Activated T-cell treated with anti-CD3 and anti-CD28 coated beads, Interleukin-2, amount 50 U/mL, for 48 hours (primary cell): ENCODE measurements at regions not wholly inside any gene's neighbourhood (a gene's known extent, or its start where the extent isn't known, plus 50 kb on each side); places are given as distances from the start of the nearest gene placed in this dataset.

Source experiments
- DNase-seq, 2 experiments: peaks; one replicate each; pipeline ENCODE4 v3.0.0-alpha.2; 2020

DNA sequence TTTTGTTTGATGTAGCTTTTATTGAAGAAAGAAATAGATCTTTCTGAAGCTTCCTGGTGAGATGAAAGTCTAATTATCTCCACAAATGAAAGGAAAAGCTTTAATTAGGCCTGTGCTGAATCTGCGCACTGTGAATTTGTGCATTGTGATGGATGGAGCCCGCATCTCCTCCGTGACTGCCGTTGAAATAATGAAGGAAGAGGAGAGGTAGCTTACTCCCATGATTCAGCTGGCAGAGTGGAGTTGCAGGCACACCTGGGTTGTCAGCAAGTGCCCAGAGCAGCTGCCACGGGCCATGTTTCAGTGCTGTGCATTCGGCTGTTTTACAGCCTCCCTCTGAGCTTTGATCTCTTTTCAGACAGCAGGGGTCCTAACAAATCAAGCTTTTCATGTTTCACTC is 735.3 kb upstream of the TENM3 start:
- DNase-seq, result no peak

DNA sequence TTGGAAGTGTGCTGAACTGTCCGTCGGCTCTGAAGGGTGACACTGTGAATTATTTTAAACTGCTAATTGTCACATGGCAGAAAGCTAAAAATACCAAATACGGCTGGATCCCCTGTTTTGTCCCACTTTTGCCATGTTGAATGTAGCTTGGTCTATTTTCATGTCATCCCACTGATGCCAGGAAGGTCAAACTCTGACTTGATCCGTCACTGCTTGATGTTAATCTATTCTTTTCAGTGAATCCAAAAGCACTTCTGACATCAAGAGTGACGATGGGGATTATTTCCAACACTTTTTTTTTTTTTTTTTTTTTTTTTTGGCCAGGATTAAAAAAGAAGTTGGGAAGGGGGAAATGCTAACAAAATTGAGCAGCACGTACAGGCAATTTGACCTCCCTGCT is 734.6 kb upstream of the TENM3 start:
- DNase-seq, result no peak

GRCh38 chr4:181509073-181509472 is 734.1 kb upstream of the TENM3 start:
- DNase-seq, result no peak

DNA sequence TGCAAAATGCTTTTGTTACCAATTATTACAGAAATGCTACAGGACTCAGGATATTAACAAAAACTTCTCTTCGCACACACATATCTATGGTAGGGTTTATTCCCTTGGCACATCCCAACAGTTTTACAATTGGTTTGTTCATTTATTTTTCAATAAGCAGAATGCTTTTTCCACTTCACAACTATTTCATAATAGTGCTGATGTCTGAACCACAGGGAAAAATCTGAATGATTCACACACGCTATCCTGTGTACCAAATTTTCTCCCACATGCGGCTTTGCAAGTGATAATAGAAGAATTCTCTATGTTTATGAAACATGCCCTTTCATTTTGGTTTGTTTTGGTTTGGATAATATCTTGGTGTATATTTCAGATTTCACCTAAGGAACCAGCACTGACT is 725.7 kb upstream of the TENM3 start:
- no peak for DNase-seq

- no peak for DNase-seq
Measured at GRCh38 chr4:181520790-181521189, 722.4 kb upstream of the TENM3 start.

- DNase-seq, result no peak
Measured at GRCh38 chr4:181523973-181524372, 719.2 kb upstream of the TENM3 start.

GRCh38 chr4:181524499-181524898 is 718.7 kb upstream of the TENM3 start:
- DNase-seq, result no peak

DNA sequence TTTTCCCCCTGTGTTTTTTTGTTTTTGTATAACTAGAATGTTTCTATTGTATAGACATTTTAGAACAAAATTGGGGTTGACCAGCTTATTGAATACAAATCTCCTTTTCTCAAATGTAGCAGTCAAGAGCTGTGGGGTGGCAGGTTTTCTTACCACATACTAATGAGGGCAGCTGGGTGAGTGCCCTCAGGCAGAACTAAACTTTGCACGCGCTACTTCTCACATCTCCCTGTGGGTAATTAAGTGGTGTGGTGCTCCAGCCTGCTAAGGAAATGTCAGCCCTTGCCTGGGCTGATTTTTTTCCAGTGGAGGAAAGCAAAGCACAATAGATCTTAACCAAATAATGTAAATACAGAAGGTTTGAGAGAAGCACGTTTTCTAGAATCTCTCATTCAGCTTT is 717.6 kb upstream of the TENM3 start:
- no peak for DNase-seq

GRCh38 chr4:181528570-181529184 is 714.5 kb upstream of the TENM3 start:
- DNase-seq, result peak; percentile 25 to 26

DNA sequence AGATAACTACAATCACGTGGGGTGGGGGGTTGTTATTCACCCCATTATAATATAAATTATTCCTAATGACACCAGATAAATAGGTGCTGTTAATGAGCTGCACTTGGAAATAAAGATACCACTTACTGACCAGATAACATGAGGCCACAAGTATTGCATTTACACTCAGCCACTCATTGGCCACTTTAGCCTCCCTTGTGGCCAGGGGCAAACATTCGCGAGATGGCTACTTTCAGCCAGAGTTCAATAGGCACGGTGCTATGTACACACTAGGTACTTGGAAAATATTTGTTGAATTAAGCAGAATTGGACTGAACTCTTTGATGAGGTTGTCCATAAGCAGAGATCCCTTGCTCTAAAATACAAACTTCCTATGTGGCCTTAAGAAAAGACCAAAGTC is 713.7 kb upstream of the TENM3 start:
- no peak for DNase-seq

GRCh38 chr4:181536196-181536746 is 706.9 kb upstream of the TENM3 start:
- no peak for DNase-seq

DNA sequence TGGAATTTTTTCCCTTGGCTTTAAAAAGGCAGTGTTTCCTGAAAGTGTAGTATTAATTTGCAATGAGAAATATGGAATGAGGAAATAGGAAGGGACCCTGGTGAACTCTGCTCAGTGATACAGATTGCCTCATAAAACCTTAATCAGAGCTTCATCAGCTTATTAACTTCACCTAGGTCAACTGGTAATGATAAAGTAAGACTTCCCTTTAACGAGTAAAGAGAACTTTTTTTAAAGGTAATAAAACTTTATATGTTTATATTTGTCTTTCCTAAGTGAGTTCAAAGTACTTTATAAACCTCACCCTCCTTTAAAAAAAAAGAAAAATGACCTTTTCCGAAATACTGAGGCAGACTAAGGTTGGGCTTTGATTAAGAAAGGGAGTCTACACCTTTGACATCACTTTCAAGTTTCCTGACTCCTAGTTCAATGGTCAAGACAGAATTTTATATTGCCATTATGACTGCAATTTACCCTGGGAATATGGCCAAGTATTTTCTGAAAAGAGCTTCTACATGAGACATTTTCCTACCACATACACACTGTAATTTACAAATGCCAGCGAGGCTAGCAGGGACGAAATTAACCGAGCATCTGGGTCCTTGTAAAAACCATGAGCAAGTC is 706.3 kb upstream of the TENM3 start:
- no peak for DNase-seq

GRCh38 chr4:181538431-181538830 is 704.8 kb upstream of the TENM3 start:
- DNase-seq, result no peak

DNA sequence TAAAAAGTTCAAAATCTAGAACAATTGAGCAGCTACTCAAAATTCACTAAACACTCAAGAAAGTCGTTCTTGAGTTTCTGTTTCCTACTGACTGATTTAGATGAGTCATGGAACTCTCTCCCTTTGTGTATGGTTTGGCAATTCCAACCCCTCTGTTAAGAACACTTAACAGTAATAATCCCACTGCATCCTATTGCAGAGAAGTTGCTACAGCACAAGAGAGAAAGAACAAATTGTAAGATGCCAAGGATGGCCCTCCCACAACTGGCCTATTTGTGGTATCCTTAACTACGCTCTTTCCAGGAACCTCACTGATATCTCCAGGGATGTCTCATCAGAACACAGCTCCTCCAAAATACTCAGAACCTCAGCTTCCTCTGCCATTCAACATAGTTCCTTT is 701.8 kb upstream of the TENM3 start:
- DNase-seq, result no peak

GRCh38 chr4:181548873-181549575 is 694.2 kb upstream of the TENM3 start:
- DNase-seq, result no peak

DNA sequence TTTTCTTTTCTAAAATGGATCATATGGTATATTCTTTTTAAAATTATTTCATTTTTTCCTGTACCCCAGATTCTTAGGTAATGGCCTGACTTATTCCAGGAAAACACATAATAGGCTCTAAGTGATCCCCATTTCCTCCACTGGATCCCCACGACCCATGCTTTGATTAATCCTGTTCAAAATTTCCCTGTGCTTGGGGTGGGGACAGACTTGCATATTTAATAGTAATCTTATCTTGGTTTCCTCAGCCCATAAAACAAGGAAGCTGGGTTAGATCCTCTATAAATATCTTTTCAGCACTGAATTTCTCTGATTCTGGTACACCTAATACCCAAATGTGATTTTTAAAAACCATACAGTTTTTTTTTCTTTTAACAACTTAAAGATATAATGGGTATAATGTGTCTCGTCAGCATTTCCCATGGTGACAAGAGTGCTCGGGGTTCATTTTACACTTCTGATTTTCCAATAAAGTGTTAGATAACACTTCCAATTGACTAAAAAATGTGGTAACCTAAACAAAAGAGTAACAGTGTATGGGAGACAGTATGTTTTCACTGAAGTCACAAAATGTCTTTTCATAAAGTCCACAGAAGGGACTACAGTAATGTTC is 693.5 kb upstream of the TENM3 start:
- DNase-seq, result no peak

DNA sequence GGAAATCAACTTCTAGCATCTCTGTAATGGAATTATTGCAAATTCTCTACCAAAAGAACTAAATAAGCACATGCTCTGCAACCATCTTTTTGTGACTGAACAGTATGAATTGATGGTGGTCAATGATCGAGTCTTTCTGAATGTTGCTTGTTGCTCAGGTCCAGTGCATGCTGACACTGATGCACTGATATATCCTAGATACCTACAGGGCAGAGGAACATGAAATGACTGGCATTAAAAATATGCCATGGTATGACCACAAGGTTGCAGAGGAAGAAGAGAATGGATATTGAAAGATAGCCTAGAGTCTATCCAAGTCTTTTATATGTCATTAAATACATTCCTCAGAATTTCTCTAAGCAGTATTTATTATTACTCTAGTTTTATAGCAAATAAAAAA is 692.8 kb upstream of the TENM3 start:
- DNase-seq, result no peak

DNA sequence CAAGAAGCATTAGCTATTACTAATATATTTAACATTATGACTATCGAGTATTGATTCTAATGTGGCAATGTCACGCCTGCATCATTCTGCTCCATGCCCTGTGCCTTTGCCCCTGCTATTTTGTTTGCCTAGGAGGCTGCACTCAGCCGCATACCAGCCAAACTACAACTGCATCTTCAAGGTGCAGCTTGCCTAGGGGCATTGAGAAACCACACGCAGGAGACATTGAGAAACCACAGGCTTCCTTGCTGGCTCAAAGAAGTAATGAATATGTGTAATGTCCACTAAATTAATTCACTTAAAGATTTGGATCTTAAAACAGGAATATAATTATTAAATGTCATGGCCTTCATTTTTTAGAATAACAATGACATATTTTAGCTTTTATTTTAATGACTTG is 683.6 kb upstream of the TENM3 start:
- DNase-seq, result no peak

DNA sequence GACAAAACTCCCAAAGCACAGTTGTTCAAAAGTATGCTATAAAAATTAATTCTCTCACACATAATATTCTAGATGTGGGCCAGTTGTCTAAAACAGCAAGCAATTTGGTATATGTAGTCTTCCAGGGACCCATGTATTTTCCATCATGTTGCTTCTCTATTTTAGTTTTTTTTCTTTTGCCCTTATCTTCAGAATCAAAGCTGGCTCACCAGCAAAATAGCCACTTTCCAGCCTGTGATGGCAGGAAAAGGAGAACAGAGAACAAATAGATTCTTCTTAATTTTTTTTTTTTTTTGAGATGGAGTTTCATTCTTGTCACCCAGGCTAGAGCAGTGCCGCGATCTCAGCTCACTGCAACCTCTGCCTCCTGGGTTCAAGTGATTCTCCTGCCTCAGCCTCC is 680.8 kb upstream of the TENM3 start:
- no peak for DNase-seq

DNA sequence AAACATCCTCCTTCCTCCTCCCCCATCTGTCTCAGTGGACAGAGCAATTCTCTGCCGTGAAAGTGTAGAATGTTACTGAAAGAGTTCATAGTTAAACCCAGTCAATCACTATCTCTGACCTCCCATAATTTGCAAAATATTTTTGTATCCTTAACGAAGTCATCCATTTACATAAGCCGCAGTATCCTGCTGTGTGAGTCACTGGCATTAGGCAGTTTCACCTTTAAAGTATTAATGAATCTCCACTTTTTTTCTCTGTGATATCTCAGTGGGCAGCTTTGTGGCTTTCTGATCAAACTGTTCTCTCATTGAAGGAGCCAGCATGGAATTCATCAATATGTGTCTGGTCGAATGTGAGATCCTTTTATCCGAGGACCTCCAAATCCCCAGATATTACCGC is 678.6 kb upstream of the TENM3 start:
- no peak for DNase-seq

DNA sequence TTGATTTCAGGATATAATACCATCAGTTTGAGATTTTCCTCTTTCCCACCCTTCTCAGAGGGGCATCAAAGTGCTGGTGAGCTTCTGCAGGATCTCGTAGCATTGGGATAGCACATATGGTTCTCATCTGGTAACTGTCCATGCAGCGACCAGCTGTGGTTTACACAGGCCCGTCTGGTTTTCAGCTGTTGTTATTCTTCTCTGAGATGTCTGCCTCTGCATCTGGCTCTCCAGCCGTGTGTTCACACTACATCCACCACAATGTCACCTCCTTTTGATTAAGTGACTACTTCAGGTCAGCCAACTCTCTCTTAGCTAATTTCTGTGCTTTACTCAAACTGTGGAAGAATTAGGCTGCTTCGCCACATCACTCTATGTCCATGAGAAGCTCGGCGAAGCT is 676.7 kb upstream of the TENM3 start:
- DNase-seq, result no peak

- DNase-seq, result no peak
Measured at GRCh38 chr4:181569553-181569952, 673.6 kb upstream of the TENM3 start.

GRCh38 chr4:181578911-181579310 is 664.3 kb upstream of the TENM3 start:
- DNase-seq, result no peak

DNA sequence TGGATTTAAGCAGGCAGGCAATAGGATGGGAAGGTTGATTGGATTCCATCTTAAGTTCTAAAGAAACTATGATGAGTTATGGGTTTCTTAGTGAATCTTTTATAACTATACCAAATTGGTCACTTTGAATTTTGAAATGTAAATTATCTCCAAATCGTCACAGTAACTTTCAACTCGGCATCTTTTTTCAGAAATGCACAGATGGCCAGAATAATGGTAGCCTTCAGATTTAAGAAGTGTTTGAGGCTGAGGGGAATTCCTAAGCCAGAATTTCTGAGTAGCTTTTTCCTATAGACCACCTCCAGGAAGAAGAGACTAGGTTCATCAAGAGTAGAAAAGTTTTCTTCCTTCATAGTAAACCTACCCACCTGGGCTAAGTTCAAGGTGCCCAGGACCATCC is 663.7 kb upstream of the TENM3 start:
- DNase-seq, result no peak
